Prostate gland (tissue), 2 donors: ENCODE measurements at regions not wholly inside any gene's neighbourhood (a gene's known extent, or its start where the extent isn't known, plus 50 kb on each side); places are given as distances from the start of the nearest gene placed in this dataset.

Experiments
- CTCF ChIP-seq, 4 experiments: fragments of 200-600 bp in 2 of 4; fragments of 450-650 bp in 2 of 4; sonication (generic) in 2 of 4; IDR thresholded peaks; 1 replicate in 3 of 4; 2 replicates in 1 of 4; pipeline ENCODE4 v1.5.1; 2016 to 2019; ENCODE audit warnings: antibody characterized with exemption in 4 of 4, mild to moderate bottlenecking in 2 of 4, moderate library complexity in 2 of 4
- POLR2A ChIP-seq: fragments of 450-650 bp; IDR thresholded peaks from one replicate; pipeline ENCODE4 v1.6.1; 2016; ENCODE audit warnings: antibody characterized with exemption, mild to moderate bottlenecking

DNA sequence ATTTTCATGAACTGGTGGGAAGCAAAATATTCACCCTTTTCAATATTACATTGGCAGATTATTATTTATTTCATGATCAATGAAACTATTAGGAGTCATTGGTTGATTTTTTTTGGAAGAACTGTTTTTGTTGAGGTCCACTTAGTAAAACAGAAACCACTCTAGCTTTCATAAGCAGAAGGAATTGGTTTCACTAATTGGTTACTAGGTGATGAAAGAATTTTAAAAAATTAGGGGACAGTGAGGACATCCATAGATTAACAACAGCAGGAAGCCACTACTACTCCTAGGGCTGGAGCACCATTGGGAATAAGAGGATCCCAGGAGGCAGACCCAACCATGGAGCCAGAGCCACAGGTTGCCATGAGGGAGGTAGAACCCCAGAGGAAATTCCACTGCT lies 74.4 kb upstream of the KCNA4 start:
- TF ChIP-seq CTCF (IDR thresholded peaks at IDR 0.05) (no peak), POLR2A (no peak)
